ENCODE measurements at regions not wholly inside any gene's neighbourhood (a gene's known extent, or its start where the extent isn't known, plus 50 kb on each side); places are given as distances from the start of the nearest gene placed in this dataset.

GRCh38 chr7:53209129-53209528 lies 173.7 kb downstream of the POM121L12 start:
- TF ChIP-seq, protein P1, sequence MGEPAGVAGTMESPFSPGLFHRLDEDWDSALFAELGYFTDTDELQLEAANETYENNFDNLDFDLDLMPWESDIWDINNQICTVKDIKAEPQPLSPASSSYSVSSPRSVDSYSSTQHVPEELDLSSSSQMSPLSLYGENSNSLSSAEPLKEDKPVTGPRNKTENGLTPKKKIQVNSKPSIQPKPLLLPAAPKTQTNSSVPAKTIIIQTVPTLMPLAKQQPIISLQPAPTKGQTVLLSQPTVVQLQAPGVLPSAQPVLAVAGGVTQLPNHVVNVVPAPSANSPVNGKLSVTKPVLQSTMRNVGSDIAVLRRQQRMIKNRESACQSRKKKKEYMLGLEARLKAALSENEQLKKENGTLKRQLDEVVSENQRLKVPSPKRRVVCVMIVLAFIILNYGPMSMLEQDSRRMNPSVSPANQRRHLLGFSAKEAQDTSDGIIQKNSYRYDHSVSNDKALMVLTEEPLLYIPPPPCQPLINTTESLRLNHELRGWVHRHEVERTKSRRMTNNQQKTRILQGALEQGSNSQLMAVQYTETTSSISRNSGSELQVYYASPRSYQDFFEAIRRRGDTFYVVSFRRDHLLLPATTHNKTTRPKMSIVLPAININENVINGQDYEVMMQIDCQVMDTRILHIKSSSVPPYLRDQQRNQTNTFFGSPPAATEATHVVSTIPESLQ (CRISPR knock-in tag; IDR thresholded peaks at IDR 0.05): no peak
- no peak for TF ChIP-seq CTCF (IDR thresholded peaks at IDR 0.05)
- TF ChIP-seq NFYB (CRISPR knock-in tag; conservative IDR thresholded peaks at IDR 0.05; ENCODE audit: low read depth): no peak
- no peak for TF ChIP-seq E2F5 (CRISPR knock-in tag; IDR thresholded peaks at IDR 0.05)
- no peak for TF ChIP-seq TCF7 (CRISPR knock-in tag; IDR thresholded peaks at IDR 0.05; ENCODE audit: low read depth)
- no peak for TF ChIP-seq TEAD4 (CRISPR knock-in tag; IDR thresholded peaks at IDR 0.05)
- no peak for TF ChIP-seq CREM (CRISPR knock-in tag; IDR thresholded peaks at IDR 0.05)
- TF ChIP-seq, protein P2, sequence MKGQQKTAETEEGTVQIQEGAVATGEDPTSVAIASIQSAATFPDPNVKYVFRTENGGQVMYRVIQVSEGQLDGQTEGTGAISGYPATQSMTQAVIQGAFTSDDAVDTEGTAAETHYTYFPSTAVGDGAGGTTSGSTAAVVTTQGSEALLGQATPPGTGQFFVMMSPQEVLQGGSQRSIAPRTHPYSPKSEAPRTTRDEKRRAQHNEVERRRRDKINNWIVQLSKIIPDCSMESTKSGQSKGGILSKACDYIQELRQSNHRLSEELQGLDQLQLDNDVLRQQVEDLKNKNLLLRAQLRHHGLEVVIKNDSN (CRISPR knock-in tag; IDR thresholded peaks at IDR 0.05): no peak

Measured in WTC11 (cell line).